ENCODE measurements at regions not wholly inside any gene's neighbourhood (a gene's known extent, or its start where the extent isn't known, plus 50 kb on each side); places are given as distances from the start of the nearest gene placed in this dataset.

DNA sequence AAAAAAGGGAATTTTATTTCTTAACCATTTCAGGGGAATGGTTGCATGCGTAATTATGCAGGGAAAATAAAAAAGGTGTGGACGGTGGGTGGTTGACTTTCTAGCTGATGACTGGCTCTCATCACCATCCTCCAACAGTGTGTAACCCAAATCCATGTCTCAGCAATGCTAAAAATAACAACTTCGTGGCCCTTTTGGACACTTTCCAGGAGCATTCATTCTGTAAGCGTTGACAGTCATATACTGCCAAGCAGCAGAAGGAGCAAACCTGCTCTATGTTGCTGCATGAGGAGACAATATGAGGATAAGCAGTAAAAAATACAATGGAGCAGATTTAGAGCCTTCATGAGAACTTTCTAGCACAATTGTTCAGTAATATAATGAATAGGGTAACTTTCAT is 189.1 kb downstream of the ANXA2 start:
- TF ChIP-seq, protein P1, sequence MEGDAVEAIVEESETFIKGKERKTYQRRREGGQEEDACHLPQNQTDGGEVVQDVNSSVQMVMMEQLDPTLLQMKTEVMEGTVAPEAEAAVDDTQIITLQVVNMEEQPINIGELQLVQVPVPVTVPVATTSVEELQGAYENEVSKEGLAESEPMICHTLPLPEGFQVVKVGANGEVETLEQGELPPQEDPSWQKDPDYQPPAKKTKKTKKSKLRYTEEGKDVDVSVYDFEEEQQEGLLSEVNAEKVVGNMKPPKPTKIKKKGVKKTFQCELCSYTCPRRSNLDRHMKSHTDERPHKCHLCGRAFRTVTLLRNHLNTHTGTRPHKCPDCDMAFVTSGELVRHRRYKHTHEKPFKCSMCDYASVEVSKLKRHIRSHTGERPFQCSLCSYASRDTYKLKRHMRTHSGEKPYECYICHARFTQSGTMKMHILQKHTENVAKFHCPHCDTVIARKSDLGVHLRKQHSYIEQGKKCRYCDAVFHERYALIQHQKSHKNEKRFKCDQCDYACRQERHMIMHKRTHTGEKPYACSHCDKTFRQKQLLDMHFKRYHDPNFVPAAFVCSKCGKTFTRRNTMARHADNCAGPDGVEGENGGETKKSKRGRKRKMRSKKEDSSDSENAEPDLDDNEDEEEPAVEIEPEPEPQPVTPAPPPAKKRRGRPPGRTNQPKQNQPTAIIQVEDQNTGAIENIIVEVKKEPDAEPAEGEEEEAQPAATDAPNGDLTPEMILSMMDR (IDR thresholded peaks at IDR 0.05): no peak
- no peak for TF ChIP-seq POLR2A (IDR thresholded peaks at IDR 0.05)
